ENCODE measurements at regions not wholly inside any gene's neighbourhood (a gene's known extent, or its start where the extent isn't known, plus 50 kb on each side); places are given as distances from the start of the nearest gene placed in this dataset.
"Not testable (repeated sequence)": the region's sequence is repeated elsewhere in the genome, so short reads cannot be mapped to it uniquely, and the experiment has no call there.

GRCh38 chr15:31501536-31502157, 175.0 kb downstream of the KLF13 start:
- TF ChIP-seq CTCF (conservative IDR thresholded peaks at IDR 0.05): no peak
- no peak overlapping the region for H3K4me3 Mint-ChIP-seq
- H3K27ac Mint-ChIP-seq (ENCODE audit: unreplicated experiment): no peak overlapping the region
- H3K9me3 Mint-ChIP-seq: no peaks in the 10 kb centered on the region
- no peaks in the 10 kb centered on the region for H3K27me3 Mint-ChIP-seq (ENCODE audit: low read depth)
- DNase-seq (ENCODE audit: low read depth, low spot score): no peak
- no peaks in the 10 kb centered on the region for H3K36me3 Mint-ChIP-seq (ENCODE audit: low read depth)
- peaks cover 6% of the 10 kb centered on the region for H3K4me1 Mint-ChIP-seq

- no peak for TF ChIP-seq CTCF (conservative IDR thresholded peaks at IDR 0.05)
- Mint-ChIP-seq H3K27me3 (ENCODE audit: low read depth) (no peaks in the 10 kb centered on the region), H3K36me3 (ENCODE audit: low read depth) (no peaks in the 10 kb centered on the region), H3K4me1 (peaks cover 6% of the 10 kb centered on the region), H3K9me3 (no peaks in the 10 kb centered on the region), H3K4me3 (no peak overlapping the region), H3K27ac (ENCODE audit: unreplicated experiment) (no peak overlapping the region)
- DNase-seq (ENCODE audit: low read depth, low spot score): no peak
Observed at GRCh38 chr15:31502541-31503229, 176.1 kb downstream of the KLF13 start.

GRCh38 chr15:31503256-31503655, 176.6 kb downstream of the KLF13 start:
- no peak for TF ChIP-seq CTCF (conservative IDR thresholded peaks at IDR 0.05)
- H3K36me3 Mint-ChIP-seq (ENCODE audit: low read depth): no peaks in the 10 kb centered on the region
- no peaks in the 10 kb centered on the region for H3K9me3 Mint-ChIP-seq
- H3K4me3 Mint-ChIP-seq: no peak overlapping the region
- H3K4me1 Mint-ChIP-seq: peaks cover 6% of the 10 kb centered on the region
- H3K27ac Mint-ChIP-seq (ENCODE audit: unreplicated experiment): no peak overlapping the region
- no peaks in the 10 kb centered on the region for H3K27me3 Mint-ChIP-seq (ENCODE audit: low read depth)
- DNase-seq (ENCODE audit: low read depth, low spot score): no peak

GRCh38 chr15:31503758-31504461, 177.3 kb downstream of the KLF13 start:
- no peak overlapping the region for H3K27ac Mint-ChIP-seq (ENCODE audit: unreplicated experiment)
- DNase-seq (ENCODE audit: low read depth, low spot score): no peak
- H3K4me1 Mint-ChIP-seq: peaks cover 6% of the 10 kb centered on the region
- TF ChIP-seq CTCF (conservative IDR thresholded peaks at IDR 0.05): no peak
- H3K27me3 Mint-ChIP-seq (ENCODE audit: low read depth): no peaks in the 10 kb centered on the region
- H3K36me3 Mint-ChIP-seq (ENCODE audit: low read depth): no peaks in the 10 kb centered on the region
- H3K4me3 Mint-ChIP-seq: no peak overlapping the region
- no peaks in the 10 kb centered on the region for H3K9me3 Mint-ChIP-seq

GRCh38 chr15:31504462-31504839, 177.8 kb downstream of the KLF13 start:
- Mint-ChIP-seq H3K4me3 (no peak overlapping the region), H3K27me3 (ENCODE audit: low read depth) (no peaks in the 10 kb centered on the region), H3K36me3 (ENCODE audit: low read depth) (no peaks in the 10 kb centered on the region), H3K4me1 (peaks cover 6% of the 10 kb centered on the region), H3K9me3 (no peaks in the 10 kb centered on the region), H3K27ac (ENCODE audit: unreplicated experiment) (no peak overlapping the region)
- no peak for DNase-seq (ENCODE audit: low read depth, low spot score)
- no peak for TF ChIP-seq CTCF (conservative IDR thresholded peaks at IDR 0.05)

- not testable (repeated sequence) for H3K36me3 Mint-ChIP-seq (ENCODE audit: low read depth); H3K27ac Mint-ChIP-seq (ENCODE audit: unreplicated experiment); H3K4me1 Mint-ChIP-seq; DNase-seq (ENCODE audit: low read depth, low spot score); H3K27me3 Mint-ChIP-seq (ENCODE audit: low read depth); H3K9me3 Mint-ChIP-seq; H3K4me3 Mint-ChIP-seq
Observed at GRCh38 chr15:31507573-31507972, 180.9 kb downstream of the KLF13 start.

All from neural crest cell (in vitro differentiated cells).